PC-3 (cell line): ENCODE measurements at regions not wholly inside any gene's neighbourhood (a gene's known extent, or its start where the extent isn't known, plus 50 kb on each side); places are given as distances from the start of the nearest gene placed in this dataset.

Experiments used
- ATAC-seq: fragments of 200-7000 bp; cut with Tn5 transposase; 2 replicates; pipeline ENCODE4 v1.9.1; 2020; ENCODE audit warnings: mild to moderate bottlenecking, moderate library complexity
- BruUV-seq: library from RNA; stranded (reverse); fragments of 400-500 nt; replicated peaks from 2 replicates; lab custom pipeline; 2021; lab: Mats Ljungman, UMichigan
- CTCF ChIA-PET: fragments of 300-600 bp; sonication (Branson Sonifier 250); formaldehyde crosslinking; loops from one replicate; lab custom pipeline; 2022; ENCODE audit warnings: antibody characterized with exemption; lab: Charles Lee
- POLR2A ChIA-PET: fragments of 300-600 bp; sonication (Branson Sonifier 250); formaldehyde crosslinking; loops from one replicate; lab custom pipeline; 2022; ENCODE audit warnings: antibody characterized with exemption; ENCODE audit not compliant: unreplicated experiment; lab: Charles Lee
- DNase-seq: peaks from one replicate; pipeline ENCODE4 v3.0.0-alpha.2; 2015
- H2AFZ ChIP-seq: fragments of 300-600 bp; sonication (generic); 2 replicates; pipeline ENCODE4 v1.6.0; 2016; ENCODE audit warnings: antibody characterized with exemption, low read length
- H3F3A ChIP-seq: fragments of 300-600 bp; sonication (generic); one replicate; pipeline ENCODE4 v1.6.0; 2017; ENCODE audit warnings: antibody characterized with exemption, low read length, control low read depth, mild to moderate bottlenecking; ENCODE audit not compliant: unreplicated experiment
- H3K27ac ChIP-seq: fragments of 300-600 bp; sonication (generic); 2 replicates; pipeline ENCODE4 v1.5.1; 2016; ENCODE audit warnings: mild to moderate bottlenecking, low read length
- H3K27me3 ChIP-seq: fragments of 300-600 bp; sonication (generic); 2 replicates; pipeline ENCODE4 v1.6.1; 2016; ENCODE audit warnings: low read length, mixed read lengths
- H3K36me3 ChIP-seq: fragments of 300-600 bp; sonication (generic); 2 replicates; pipeline ENCODE4 v1.6.1; 2016; ENCODE audit warnings: low read depth, mixed run types, low read length, mixed read lengths
- H3K4me1 ChIP-seq: fragments of 300-600 bp; sonication (generic); 2 replicates; pipeline ENCODE4 v1.5.1; 2016; ENCODE audit warnings: low read length; ENCODE audit not compliant: insufficient read depth
- H3K4me2 ChIP-seq: fragments of 300-600 bp; sonication (generic); 2 replicates; pipeline ENCODE4 v1.6.0; 2016; ENCODE audit warnings: low read length
- H3K4me3 ChIP-seq: fragments of 300-600 bp; sonication (generic); 2 replicates; pipeline ENCODE4 v1.5.1; 2016; ENCODE audit warnings: mild to moderate bottlenecking, low read length, mixed read lengths
- H3K79me2 ChIP-seq: fragments of 300-600 bp; sonication (generic); 2 replicates; pipeline ENCODE4 v1.6.1; 2017; ENCODE audit warnings: low read length, mixed read lengths
- H3K9ac ChIP-seq: fragments of 300-600 bp; sonication (generic); 2 replicates; pipeline ENCODE4 v1.6.0; 2016; ENCODE audit warnings: mild to moderate bottlenecking, low read length
- H3K9me2 ChIP-seq: fragments of 300-600 bp; sonication (generic); replicated peaks from 2 replicates; pipeline ENCODE4 v1.6.1; 2016; ENCODE audit warnings: mixed run types, low read length, mixed read lengths
- H3K9me3 ChIP-seq: fragments of 300-600 bp; sonication (generic); 2 replicates; pipeline ENCODE4 v1.6.1; 2016; ENCODE audit warnings: low read length, mixed read lengths
- H4K20me1 ChIP-seq: fragments of 300-600 bp; sonication (generic); 2 replicates; pipeline ENCODE4 v1.6.1; 2016; ENCODE audit warnings: low read length, mixed read lengths
- CTCF ChIP-seq: fragments of 300-600 bp; sonication (generic); conservative IDR thresholded peaks from 2 replicates; pipeline ENCODE4 v1.5.1; 2017; ENCODE audit warnings: antibody characterized with exemption, low read depth, mild to moderate bottlenecking, low read length
- EZH2 ChIP-seq: fragments of 300-600 bp; sonication (generic); IDR thresholded peaks from one replicate; pipeline ENCODE4 v1.6.1; 2017; ENCODE audit warnings: antibody characterized with exemption, mild to moderate bottlenecking, low read length; ENCODE audit not compliant: unreplicated experiment
- EZH2phosphoT487 ChIP-seq: fragments of 300-600 bp; sonication (generic); IDR thresholded peaks from 2 replicates; pipeline ENCODE4 v1.6.1; 2018; ENCODE audit warnings: mild to moderate bottlenecking, antibody characterized with exemption, low read length, borderline replicate concordance
- intact Hi-C: fragments of 100-400 bp; cut with micrococcal nuclease; formaldehyde crosslinking; loops from 2 replicates; pipeline ENCODE4 v1.9.0; 2023

- H3F3A ChIP-seq, result no peaks in the 10 kb centered on the region
- TF ChIP-seq CTCF (no peak), EZH2phosphoT487 (no peak), EZH2 (no peak)
- ATAC-seq (no peak), DNase-seq (no peak)
- H3K9ac ChIP-seq, result no peak overlapping the region
- intact Hi-C loops, result no loop called here
- no peak overlapping the region for H2AFZ ChIP-seq
- CTCF ChIA-PET, result no interaction called here
- POLR2A ChIA-PET, result interaction anchor here (0.6 kb wide), 1 partner anchor 276 kb away, joined by 4 read pairs; no protein-coding TSS in a partner anchor
- no peaks in the 10 kb centered on the region for H4K20me1 ChIP-seq
- H3K27ac ChIP-seq, result no peak overlapping the region
- H3K4me3 ChIP-seq, result no peak overlapping the region
- no peaks in the 10 kb centered on the region for H3K9me3 ChIP-seq
- H3K4me1 ChIP-seq, result peaks cover 2% of the 10 kb centered on the region
- no peaks in the 10 kb centered on the region for H3K9me2 ChIP-seq
- BruUV-seq, result no TSS peak
- H3K27me3 ChIP-seq, result no peaks in the 10 kb centered on the region
- H3K36me3 ChIP-seq, result no peaks in the 10 kb centered on the region
- no peak overlapping the region for H3K4me2 ChIP-seq
- H3K79me2 ChIP-seq, result no peaks in the 10 kb centered on the region
Measured at GRCh38 chr3:40925231-40925630, 274.1 kb upstream of the CTNNB1 start.

GRCh38 chr3:40930131-40930538 is 269.2 kb upstream of the CTNNB1 start:
- TF ChIP-seq EZH2phosphoT487 (no peak), EZH2 (no peak), CTCF (no peak)
- H2AFZ ChIP-seq, result no peak overlapping the region
- H3K4me2 ChIP-seq, result no peak overlapping the region
- no peaks in the 10 kb centered on the region for H3K36me3 ChIP-seq
- CTCF ChIA-PET, result no interaction called here
- H3K27ac ChIP-seq, result no peak overlapping the region
- intact Hi-C loops, result no loop called here
- no peak overlapping the region for H3K9ac ChIP-seq
- no TSS peak for BruUV-seq
- H3K79me2 ChIP-seq, result no peaks in the 10 kb centered on the region
- no peaks in the 10 kb centered on the region for H3K4me1 ChIP-seq
- DNase-seq (no peak), ATAC-seq (no peak)
- no peaks in the 10 kb centered on the region for H3F3A ChIP-seq
- H3K9me3 ChIP-seq, result no peaks in the 10 kb centered on the region
- POLR2A ChIA-PET, result no interaction called here
- H3K9me2 ChIP-seq, result no peaks in the 10 kb centered on the region
- H3K27me3 ChIP-seq, result no peaks in the 10 kb centered on the region
- H3K4me3 ChIP-seq, result no peak overlapping the region
- no peaks in the 10 kb centered on the region for H4K20me1 ChIP-seq

GRCh38 chr3:40930756-40931155 is 268.5 kb upstream of the CTNNB1 start:
- TF ChIP-seq EZH2 (no peak), CTCF (no peak), EZH2phosphoT487 (no peak)

More at GRCh38 chr3:40930756-40931155, 268.5 kb upstream of the CTNNB1 start:
- intact Hi-C loops, result no loop called here
- Histone ChIP-seq H3K4me2 (no peak overlapping the region), H2AFZ (no peak overlapping the region), H3K9me3 (no peaks in the 10 kb centered on the region), H3K27me3 (no peaks in the 10 kb centered on the region), H3K4me1 (no peaks in the 10 kb centered on the region), H3K4me3 (no peak overlapping the region), H3K9ac (no peak overlapping the region), H3K27ac (no peak overlapping the region), H3K79me2 (no peaks in the 10 kb centered on the region), H3F3A (no peaks in the 10 kb centered on the region), H3K36me3 (no peaks in the 10 kb centered on the region), H4K20me1 (no peaks in the 10 kb centered on the region), H3K9me2 (no peaks in the 10 kb centered on the region)
- ATAC-seq, result no peak
- ChIA-PET CTCF (no interaction called here), POLR2A (no interaction called here)
- DNase-seq, result no peak
- no TSS peak for BruUV-seq
